Activated CD4-positive, alpha-beta T cell treated with anti-CD3 and anti-CD28 coated beads, Interleukin-2, amount 50 U/mL, for 24 hours (primary cell): ENCODE measurements at regions not wholly inside any gene's neighbourhood (a gene's known extent, or its start where the extent isn't known, plus 50 kb on each side); places are given as distances from the start of the nearest gene placed in this dataset.
"Not testable (repeated sequence)": the region's sequence is repeated elsewhere in the genome, so short reads cannot be mapped to it uniquely, and the experiment has no call there.

Experiments used
- DNase-seq, 2 donors: peaks; one replicate each; pipeline ENCODE4 v3.0.0-alpha.2; 2020; ENCODE audit warnings: low read depth in 1 of 2, low spot score in 1 of 2

DNA sequence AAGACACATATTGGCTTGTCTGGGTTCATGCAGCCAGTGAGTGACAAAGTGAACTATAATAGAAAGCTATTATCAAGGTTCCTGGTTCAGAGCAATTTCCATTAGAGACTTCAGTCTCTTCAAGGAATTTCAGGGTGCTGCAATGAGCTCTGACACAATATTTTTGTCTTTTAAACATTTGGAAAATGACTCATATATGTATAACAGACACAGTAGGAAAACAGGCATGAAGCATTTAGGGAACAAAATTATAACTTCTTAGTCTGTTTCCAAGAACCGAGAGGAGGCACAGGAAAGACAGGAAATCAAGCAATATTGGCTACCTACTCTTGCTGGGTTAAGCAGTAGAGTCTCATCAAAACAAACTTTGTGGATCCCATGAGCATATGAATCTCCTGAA is 170.4 kb downstream of the PTPRC start:
- DNase-seq: no peak

- no peak for DNase-seq
Observed at GRCh38 chr1:198811449-198811848, 172.6 kb downstream of the PTPRC start.

- no peak for DNase-seq
Observed at GRCh38 chr1:198823626-198824025, 184.8 kb downstream of the PTPRC start.

DNA sequence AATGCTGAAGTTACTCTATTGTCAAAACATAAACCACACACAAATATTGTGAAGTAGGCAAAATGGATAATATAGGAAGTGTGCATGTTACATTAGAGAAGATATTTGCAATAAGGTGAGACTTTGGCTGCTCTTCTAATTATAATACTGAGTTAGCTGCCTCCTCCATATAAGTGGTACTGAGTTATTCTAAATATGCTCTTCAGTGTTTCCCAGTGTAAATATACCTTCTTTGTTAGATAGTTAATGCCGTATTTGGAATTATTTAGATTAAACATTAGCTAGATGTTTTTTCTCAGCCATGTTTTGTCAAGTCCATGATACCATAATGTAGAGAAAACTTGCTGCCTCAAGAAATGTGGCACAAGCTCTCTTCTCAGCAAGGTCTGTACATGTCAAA is 186.4 kb downstream of the PTPRC start:
- DNase-seq: no peak

DNA sequence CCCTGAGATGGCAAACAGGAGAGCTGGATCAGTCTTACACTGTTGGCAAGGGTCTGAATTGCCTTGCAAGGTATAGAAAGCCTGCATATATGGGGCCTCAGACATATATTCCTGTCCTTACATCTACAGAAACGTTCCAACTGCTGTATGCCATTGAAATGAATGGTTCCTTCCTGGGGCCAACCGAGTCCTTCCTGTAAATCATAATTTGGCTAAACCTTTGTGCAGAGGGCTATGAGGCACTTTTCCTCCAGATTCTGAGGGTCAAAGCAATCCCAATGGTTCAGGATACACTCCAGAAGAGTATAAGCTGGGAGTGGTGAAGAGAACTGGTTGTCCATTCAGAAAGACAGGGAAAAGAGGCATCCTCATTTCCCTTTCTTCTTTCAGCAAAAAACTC is 190.5 kb downstream of the PTPRC start:
- DNase-seq: no peak

GRCh38 chr1:198829944-198830343 is 191.1 kb downstream of the PTPRC start:
- no peak for DNase-seq

DNA sequence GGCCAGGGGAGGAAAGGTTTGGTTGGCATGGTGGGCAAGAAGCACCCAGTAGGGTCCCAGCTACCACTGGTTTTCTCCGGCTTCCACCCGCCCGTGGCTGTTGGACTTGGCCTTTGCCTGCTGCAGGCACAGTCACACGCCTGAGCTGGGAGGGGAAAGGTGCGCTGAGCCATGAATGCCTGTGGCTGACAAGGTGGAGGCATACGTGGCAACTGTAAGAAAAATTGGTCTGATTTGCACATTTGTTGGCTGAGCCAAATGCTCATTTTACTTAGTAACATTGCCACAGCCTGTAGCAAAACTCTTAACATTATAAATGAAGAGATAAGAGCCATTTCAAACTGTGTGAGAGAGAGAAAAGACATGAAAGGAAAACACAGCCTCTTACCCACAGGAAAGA is 191.6 kb downstream of the PTPRC start:
- DNase-seq: no peak

- no peak for DNase-seq
Observed at GRCh38 chr1:198833706-198834503, 195.1 kb downstream of the PTPRC start.

DNA sequence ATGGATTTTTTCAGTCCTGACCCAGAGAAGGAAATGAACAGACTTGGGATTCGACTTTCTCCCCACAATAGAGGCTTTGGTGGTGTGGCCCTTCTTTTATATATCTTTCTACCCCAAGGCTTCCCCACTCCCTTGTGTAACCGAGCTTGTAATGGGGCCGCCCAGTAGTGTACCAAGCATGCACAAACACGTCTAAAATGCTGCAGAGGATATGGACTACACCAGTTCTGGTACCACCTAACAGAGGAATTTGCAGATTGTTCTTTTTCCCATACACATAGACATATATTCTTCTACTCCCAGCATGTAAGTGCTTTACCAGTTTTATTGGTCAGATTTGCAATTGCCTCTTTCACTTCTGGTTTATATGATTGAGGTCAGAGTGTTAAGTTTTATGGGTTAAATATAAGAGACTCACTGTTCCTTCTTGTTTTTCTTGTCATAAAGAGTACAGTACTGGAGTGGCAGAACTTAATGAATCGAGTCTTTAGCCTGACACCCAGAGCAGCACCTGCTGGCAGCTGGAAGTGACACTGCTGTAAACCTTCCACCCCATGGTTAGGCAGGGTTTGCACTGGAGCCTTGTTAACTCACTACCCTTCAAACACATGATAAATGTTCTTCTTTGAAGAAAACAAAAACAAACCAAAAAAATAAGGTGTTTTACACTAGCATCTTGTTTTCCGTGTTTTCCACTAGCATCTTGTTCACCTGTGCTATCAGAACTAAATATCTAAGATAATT is 198.6 kb downstream of the PTPRC start:
- no peak for DNase-seq

DNA sequence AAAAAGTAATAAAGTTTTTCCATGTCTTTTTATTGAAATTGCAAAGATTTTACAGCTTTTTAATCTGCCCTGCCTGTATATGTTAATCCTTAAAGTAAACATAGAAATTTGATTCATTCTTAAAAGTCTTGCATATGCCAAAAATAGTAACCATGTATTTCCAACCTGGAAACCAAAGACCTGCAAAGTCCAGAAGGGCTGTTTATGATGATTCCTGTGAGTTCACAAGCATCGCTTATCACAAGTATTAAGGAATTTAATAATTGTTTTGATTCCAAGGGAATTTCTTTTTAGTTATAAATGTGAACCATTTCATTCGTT is 199.1 kb downstream of the PTPRC start:
- no peak for DNase-seq

DNA sequence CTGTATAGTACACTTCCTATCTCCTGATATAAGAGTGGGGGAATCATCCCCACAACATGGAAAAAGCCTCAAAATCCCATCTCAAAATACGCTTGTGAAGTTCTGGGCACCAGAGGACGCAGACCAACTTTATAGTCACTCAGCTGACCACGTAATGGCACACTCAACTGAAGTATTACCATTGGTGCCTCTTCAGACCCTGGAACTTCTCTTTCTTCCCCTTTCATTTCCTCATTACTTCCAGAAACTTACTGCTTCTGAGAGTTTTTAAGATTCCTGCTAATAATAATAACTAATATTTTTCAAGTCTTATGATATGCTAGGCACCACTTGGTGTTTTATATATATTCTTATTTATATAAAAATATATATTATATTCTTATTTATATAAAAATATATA is 202.6 kb downstream of the PTPRC start:
- DNase-seq: no peak

GRCh38 chr1:198842686-198843085 is 203.8 kb downstream of the PTPRC start:
- DNase-seq: no peak

DNA sequence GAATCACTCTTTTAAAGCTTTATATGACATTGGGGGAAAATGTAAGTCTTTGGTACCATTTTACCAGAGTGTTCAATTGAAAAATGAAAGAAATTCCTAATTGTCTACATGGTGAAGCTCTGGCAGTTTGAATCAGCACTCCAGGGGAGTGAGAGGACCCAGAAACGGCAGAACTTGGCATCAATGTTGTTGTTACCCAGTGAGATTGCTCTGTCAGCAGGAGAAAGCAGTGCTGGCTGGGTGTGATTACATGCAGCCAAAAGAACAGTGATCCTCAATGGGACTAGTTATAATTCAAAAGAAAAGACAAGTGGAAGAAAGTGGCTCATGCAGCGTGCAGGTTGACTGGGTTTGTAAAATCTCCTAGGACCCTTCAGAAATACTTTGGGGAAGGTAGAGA is 206.4 kb downstream of the PTPRC start:
- DNase-seq: no peak

DNA sequence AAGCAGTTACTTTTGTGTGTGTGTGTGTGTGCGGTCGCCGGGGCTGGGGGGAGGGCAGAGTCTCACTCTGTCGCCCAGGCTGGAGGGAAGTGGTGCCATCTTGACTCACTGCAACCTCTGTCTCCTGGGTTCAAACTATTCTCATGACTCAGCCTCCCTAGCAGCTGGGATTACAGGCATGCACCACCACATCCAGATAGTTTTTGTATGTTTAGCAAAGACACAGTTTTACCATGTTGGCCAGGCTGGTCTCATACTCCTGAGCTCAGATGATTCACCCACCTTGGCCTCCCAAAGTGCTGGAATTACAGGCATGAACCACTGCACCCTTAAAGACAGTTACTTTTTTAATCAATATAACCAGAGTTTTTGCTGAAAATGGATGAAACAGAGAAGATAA is 207.0 kb downstream of the PTPRC start:
- no peak for DNase-seq

- no peak for DNase-seq
Observed at GRCh38 chr1:198846556-198846955, 207.7 kb downstream of the PTPRC start.

GRCh38 chr1:198848206-198848605 is 209.4 kb downstream of the PTPRC start:
- DNase-seq: no peak

GRCh38 chr1:198848649-198849048 is 209.8 kb downstream of the PTPRC start:
- no peak for DNase-seq

- DNase-seq: no peak
Observed at GRCh38 chr1:198849093-198849492, 210.3 kb downstream of the PTPRC start.

DNA sequence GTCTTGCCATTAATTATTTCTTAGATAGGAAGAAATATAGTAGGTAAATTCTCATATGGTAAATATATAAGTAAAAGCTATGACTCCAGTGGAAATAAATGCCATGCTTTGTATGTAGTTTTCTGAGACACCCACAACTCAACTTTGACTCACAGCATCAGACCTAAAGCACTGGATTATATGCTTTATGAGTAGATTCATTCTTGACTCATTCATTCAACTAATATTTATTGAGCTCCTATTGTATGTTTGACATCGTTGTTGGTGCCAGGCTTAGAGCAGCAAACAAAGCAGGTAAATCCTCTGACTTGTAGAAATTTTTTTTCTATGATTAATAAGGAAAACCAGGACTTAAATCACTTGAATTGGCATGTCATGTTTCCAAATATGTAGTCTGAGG is 211.4 kb downstream of the PTPRC start:
- no peak for DNase-seq

- DNase-seq: not testable (repeated sequence)
Observed at GRCh38 chr1:198850966-198851365, 212.1 kb downstream of the PTPRC start.

DNA sequence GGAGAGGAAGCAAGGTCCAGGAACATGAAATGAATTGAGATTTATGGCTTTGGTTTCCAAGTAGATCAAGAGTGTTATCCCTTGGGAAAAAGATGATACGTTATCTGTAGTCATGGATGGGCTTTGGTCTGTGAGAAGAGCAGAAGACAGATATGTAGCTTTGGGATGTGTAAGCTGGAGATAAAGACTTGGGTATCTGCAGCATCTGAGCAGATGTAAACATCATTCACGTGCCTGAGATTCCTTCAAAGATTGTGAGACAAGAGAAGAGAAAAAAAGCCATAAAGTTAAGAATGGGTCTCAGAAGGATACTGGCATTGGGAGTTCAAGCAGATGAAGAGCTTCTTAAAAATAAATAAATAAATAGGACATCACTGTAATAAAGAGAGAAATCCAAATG is 217.8 kb downstream of the PTPRC start:
- DNase-seq: no peak

DNA sequence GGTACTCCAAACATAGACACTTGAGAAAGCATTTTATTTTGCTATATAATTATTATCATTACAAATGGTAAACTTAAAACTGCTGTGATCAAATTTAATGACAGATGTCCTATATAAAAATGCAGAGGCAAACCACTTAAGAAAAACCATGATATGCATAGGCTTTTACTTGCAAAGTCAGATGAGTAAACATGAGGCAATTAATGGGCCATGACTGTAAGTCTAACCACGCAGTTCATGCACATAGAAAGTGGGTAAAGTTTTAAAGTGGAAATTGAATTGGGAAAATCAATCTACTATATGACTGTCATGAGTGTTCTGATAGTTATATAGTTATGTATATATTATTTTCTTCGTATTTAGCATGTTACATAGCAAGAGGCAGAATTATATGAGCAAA is 219.2 kb downstream of the PTPRC start:
- no peak for DNase-seq

DNA sequence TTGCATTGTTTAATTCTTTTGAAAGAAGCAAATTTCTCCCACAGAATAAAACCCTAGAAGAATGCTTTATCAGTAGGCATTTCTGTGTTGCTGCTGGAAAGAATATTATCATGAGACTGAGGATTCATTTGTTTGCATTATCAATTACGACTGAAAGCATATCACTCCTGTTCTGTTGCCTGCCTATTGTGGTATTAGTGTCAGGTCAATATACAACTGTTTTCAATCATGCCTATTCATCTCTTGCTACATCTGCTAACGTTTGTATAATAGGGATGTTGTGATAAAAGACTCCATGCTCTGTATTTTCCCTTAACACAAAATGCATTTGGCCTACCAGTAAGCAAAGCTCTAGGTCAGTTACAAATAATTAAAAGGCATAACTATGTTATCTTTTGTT is 221.5 kb downstream of the PTPRC start:
- DNase-seq: no peak
